GM12892 (cell line): ENCODE measurements at regions not wholly inside any gene's neighbourhood (a gene's known extent, or its start where the extent isn't known, plus 50 kb on each side); places are given as distances from the start of the nearest gene placed in this dataset.

Source experiments
- DNase-seq: peaks from one replicate; pipeline ENCODE4 v3.0.0; 2011; ENCODE audit not compliant: insufficient read length
- FAIRE-seq: peaks from 2 replicates; lab custom pipeline; 2011; peaks lifted over from hg19 to GRCh38; lab: Jason Lieb, UNC
- POLR2A ChIP-seq: IDR thresholded peaks from 2 replicates; pipeline ENCODE4 v1.6.1; 2011; ENCODE audit warnings: low read depth, low read length, control low read depth
- POLR2AphosphoS5 ChIP-seq: IDR thresholded peaks from 2 replicates; pipeline ENCODE4 v1.6.1; 2011; ENCODE audit warnings: low read depth, low read length, control low read depth
- TAF1 ChIP-seq: IDR thresholded peaks from 2 replicates; pipeline ENCODE4 v1.6.1; 2011; ENCODE audit warnings: low read depth, mild to moderate bottlenecking, control low read depth, low read length, borderline replicate concordance

DNA sequence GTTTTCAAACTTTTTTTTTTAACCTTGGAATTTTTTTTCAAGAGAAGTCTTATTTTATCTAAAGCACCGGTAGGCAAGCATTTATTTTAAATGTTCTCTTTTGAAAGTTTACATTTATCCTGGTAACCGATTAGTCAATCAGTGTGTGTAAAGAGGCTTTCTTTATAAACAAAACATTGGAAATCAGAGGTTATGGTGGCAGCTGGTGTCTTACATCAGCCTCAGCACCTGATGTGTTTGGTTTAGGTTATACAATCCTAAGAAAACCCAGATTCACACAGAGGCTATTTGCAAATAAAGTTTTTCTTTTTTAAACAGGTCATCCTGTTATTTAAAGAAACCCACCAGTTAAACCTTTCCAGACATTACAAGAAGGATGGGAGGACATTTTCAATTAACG is 173.3 kb upstream of the GDNF start:
- TF ChIP-seq POLR2AphosphoS5: no peak
- no peak for TF ChIP-seq POLR2A
- no peak for TF ChIP-seq TAF1
- no peak for FAIRE-seq
- DNase-seq: no peak

- TF ChIP-seq POLR2A (no peak), POLR2AphosphoS5 (no peak), TAF1 (no peak)
- FAIRE-seq (no peak), DNase-seq (no peak)
Measured at GRCh38 chr5:38011668-38012188, 171.9 kb upstream of the GDNF start.

- DNase-seq (no peak), FAIRE-seq (no peak)
- TF ChIP-seq POLR2AphosphoS5 (no peak), POLR2A (no peak), TAF1 (no peak)
Measured at GRCh38 chr5:38009749-38010358, 170.0 kb upstream of the GDNF start.

GRCh38 chr5:38008198-38008597 is 168.4 kb upstream of the GDNF start:
- no peak for TF ChIP-seq POLR2A
- TF ChIP-seq TAF1: no peak
- TF ChIP-seq POLR2AphosphoS5: no peak
- FAIRE-seq: no peak
- DNase-seq: no peak

GRCh38 chr5:37999593-37999992 is 159.8 kb upstream of the GDNF start:
- TF ChIP-seq TAF1 (no peak), POLR2A (no peak), POLR2AphosphoS5 (no peak)
- FAIRE-seq (no peak), DNase-seq (no peak)

DNA sequence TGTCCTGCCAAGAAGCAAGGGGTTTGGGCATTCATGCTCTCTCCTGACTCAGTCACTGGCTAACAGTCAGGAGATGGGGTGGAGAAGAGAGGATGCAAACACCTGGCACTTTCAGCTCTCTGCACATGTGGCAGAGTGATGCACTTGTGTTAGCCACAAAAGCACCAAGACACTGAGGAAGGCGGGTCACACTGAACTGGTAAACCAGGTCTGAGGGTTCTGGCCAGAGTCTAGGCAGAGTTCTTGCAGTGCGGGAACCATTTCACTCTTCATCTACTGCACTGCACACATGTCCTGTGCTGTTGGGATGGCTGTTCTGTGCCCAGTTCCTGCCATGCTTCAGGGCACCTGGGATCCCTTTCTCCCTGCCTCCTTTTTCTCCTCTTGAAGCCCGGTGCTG is 157.1 kb upstream of the GDNF start:
- TF ChIP-seq POLR2AphosphoS5 (no peak), TAF1 (no peak)
- DNase-seq (no peak), FAIRE-seq (no peak)

DNA sequence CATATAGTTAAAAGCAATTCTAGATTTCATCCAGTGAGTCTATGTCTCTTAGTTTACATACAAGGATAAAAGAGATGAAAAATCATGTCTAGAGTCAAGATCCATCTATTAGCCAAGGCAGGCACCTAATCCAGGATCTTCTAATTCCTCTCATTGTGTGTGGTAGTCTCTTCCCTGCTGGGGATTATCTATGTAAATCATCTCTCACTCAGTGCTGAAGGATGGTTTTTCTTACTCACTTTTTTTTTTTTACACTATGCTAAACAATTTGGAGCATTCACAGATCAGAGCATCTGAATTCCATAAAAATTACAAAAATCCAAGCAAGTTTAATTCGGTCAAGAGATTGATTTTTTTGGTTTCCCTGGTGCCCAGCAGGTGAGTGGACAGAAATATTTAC is 154.9 kb upstream of the GDNF start:
- DNase-seq (no peak), FAIRE-seq (no peak)
- TF ChIP-seq POLR2A: no peak
- TF ChIP-seq TAF1: no peak

DNA sequence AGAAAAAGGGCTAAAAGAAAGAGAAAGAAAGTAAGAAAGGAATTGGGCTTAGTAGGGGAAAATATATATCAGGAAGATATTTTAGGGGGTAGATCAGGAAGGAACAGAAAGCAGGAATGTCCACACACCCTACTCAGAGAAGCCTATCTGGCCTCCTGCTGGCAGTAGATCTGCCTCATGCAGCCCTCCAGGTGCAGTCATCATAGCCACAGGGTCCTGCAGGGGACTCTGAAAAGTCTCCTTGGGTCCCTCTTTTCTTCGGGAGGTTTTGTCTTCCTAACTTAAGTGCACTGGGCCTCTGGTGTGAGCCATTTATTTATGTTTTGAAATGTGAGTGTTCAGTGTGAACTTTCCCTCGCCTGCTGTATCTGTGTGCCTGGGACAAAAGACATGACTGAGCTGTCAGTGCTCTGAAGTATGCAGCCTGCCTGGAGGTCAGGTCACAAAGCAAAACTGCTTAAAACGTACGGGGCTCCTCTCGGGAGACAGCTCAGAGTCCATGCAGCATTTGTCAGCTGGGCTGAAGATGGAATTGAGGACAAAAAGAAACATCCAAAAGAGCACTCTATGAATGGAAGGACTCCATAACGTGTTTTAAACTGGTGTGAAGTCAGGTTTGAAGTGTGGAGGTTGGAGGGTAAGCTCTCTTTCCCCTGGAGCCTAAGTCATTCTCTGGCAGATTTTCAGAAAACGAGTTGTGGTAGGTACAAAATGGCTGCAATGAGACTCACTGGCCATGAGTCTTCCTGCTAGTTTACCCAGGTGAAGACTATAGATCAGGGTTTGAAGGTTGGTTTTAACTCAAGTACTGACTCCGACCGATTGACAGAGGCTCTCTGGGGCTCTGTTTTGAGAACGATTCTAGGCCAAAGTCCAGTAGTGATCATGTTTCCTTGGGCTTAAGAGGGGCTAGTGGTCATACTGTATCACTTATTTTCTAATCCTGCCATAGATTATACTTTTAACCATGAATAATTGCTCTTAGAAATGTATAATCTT is 151.8 kb upstream of the GDNF start:
- DNase-seq (no peak), FAIRE-seq (no peak)
- TF ChIP-seq POLR2A: no peak
- TF ChIP-seq POLR2AphosphoS5: no peak
- no peak for TF ChIP-seq TAF1

DNA sequence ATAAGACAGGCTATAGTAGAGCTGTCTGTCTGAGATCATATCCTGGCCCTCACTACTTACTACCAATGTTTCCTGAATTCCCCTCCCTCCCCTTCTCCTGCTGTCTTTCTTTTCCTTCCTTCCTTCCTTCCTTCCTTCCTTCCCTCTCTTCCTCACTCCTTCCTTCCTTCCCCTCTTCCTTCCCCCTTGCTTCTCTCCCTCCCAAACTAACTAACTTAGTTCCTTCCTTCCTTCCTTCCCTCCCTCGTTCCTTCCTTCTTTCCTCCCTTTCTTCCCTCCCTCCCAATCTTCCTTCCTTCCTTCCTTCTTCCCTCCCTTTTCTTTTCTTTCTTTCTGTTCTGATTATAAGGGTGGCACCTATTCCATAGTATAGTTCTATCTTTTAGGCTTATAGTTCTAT is 150.0 kb upstream of the GDNF start:
- TF ChIP-seq POLR2A (no peak), TAF1 (no peak), POLR2AphosphoS5 (no peak)
- FAIRE-seq (no peak), DNase-seq (no peak)

DNA sequence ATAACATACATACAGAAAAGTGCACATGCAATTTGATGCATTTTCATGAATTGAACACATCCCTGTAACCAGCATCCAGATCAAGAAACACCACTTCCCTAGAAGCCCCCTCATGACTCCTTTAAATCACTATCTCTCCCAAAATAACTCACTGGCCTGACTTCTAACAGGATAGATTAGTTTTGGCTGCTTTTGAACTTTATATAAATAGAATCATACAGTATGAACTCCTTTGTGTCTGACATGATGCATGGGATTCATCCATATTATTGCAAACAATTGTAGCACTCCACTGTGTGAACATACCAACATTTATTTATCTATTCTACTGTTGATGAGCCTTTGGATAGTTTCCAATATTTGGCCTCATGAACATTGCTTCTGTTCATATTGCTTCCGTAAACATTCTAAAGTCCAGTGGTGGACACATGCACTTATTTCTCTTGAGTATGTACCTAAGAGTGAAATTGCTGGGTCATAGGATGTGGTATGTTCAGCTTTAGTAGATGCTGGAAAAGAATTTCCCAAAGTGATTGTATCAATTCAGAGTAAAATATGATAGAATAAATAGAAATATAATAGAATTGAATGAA is 148.7 kb upstream of the GDNF start:
- TF ChIP-seq TAF1: no peak
- TF ChIP-seq POLR2A: no peak
- TF ChIP-seq POLR2AphosphoS5: no peak
- FAIRE-seq (no peak), DNase-seq (no peak)

- DNase-seq (no peak), FAIRE-seq (no peak)
- TF ChIP-seq TAF1: no peak
- no peak for TF ChIP-seq POLR2A
- TF ChIP-seq POLR2AphosphoS5: no peak
Measured at GRCh38 chr5:37984300-37984699, 144.5 kb upstream of the GDNF start.

DNA sequence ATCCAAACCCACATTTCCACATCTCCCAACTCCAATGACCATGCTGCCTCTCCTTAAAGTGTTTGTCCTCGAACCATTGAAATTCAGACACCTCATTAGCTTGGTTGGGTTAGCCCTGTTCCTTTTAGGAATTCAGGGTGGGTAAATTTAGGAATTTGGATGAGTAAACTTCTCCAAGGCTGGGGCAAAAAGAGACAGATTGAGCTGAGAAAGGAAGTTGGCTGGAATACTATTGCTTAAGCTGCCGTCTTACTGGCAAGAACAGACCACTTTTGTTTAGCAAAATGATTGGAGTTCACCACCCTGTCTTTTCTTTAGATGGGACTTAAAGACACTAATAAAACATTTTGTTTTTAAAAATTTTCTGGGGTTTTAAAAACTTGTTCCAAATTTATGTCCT is 143.6 kb upstream of the GDNF start:
- TF ChIP-seq POLR2AphosphoS5 (no peak), TAF1 (no peak), POLR2A (no peak)
- FAIRE-seq (no peak), DNase-seq (no peak)
